H1 (cell line): ENCODE measurements at regions not wholly inside any gene's neighbourhood (a gene's known extent, or its start where the extent isn't known, plus 50 kb on each side); places are given as distances from the start of the nearest gene placed in this dataset.

Source experiments
- JUND ChIP-seq: IDR thresholded peaks from 2 replicates; pipeline ENCODE4 v1.6.1; 2011; ENCODE audit warnings: mild to moderate bottlenecking, improper control_type of control experiment, low read length
- NANOG ChIP-seq: IDR thresholded peaks from 2 replicates; pipeline ENCODE4 v1.6.1; 2011; ENCODE audit warnings: low read length, low read depth, mild to moderate bottlenecking, inconsistent platforms; ENCODE audit not compliant: insufficient read depth, poor library complexity, severe bottlenecking
- POU5F1 ChIP-seq: IDR thresholded peaks from 2 replicates; pipeline ENCODE4 v1.6.1; 2011; ENCODE audit warnings: low read depth, mild to moderate bottlenecking, low read length, moderate library complexity

GRCh38 chr11:71356280-71356876 is 91.8 kb downstream of the DHCR7 start (continued):
- TF ChIP-seq NANOG (no peak), POU5F1 (no peak), JUND (no peak)
